Panc1 (cell line): ENCODE measurements at regions not wholly inside any gene's neighbourhood (a gene's known extent, or its start where the extent isn't known, plus 50 kb on each side); places are given as distances from the start of the nearest gene placed in this dataset.

Source experiments
- ATAC-seq: fragments of 200-7000 bp; cut with Tn5 transposase; 2 replicates; pipeline ENCODE4 v1.9.1; 2020; ENCODE audit warnings: mild to moderate bottlenecking, moderate library complexity
- BruUV-seq: library from RNA; stranded (reverse); fragments of 400-500 nt; replicated peaks from 2 replicates; lab custom pipeline; 2021; lab: Mats Ljungman, UMichigan
- CTCF ChIA-PET: fragments of 300-600 bp; sonication (Branson Sonifier 250); formaldehyde crosslinking; loops from one replicate; lab custom pipeline; 2022; ENCODE audit warnings: antibody characterized with exemption; lab: Charles Lee
- POLR2A ChIA-PET: fragments of 300-600 bp; sonication (Branson Sonifier 250); formaldehyde crosslinking; loops from one replicate; lab custom pipeline; 2022; ENCODE audit warnings: antibody characterized with exemption; lab: Charles Lee
- DNase-seq: peaks from one replicate; pipeline ENCODE4 v3.0.0-alpha.2; 2010; ENCODE audit warnings: low read depth, low spot score
- H3K27ac ChIP-seq: 2 replicates; pipeline ENCODE4 v1.5.1; 2011; ENCODE audit warnings: mild to moderate bottlenecking, low read length, inconsistent platforms
- H3K27me3 ChIP-seq: fragments of 200-500 bp; sonication (Bioruptor generic); 2 replicates; pipeline ENCODE4 v1.6.0; 2014; ENCODE audit warnings: low read length, inconsistent platforms; ENCODE audit not compliant: control insufficient read depth, insufficient read depth
- H3K36me3 ChIP-seq: fragments of 200-500 bp; sonication (Bioruptor generic); 2 replicates; pipeline ENCODE4 v1.5.1; 2014; ENCODE audit warnings: inconsistent platforms, mild to moderate bottlenecking, low read length, moderate library complexity; ENCODE audit not compliant: control insufficient read depth, insufficient read depth
- H3K4me1 ChIP-seq: 2 replicates; pipeline ENCODE4 v1.5.1; 2011; ENCODE audit warnings: inconsistent platforms, mild to moderate bottlenecking, low read length, moderate library complexity; ENCODE audit not compliant: control insufficient read depth, insufficient read depth
- H3K4me3 ChIP-seq, 2 experiments: 2 replicates each; pipeline ENCODE4 v1.5.1; 2011 to 2012; ENCODE audit warnings: low read depth in 2 of 2, low read length in 2 of 2, mild to moderate bottlenecking in 2 of 2, inconsistent platforms in 1 of 2, moderate library complexity in 1 of 2
- H3K9me3 ChIP-seq: fragments of 200-500 bp; sonication (Bioruptor generic); 2 replicates; pipeline ENCODE4 v1.5.1; 2014; ENCODE audit warnings: low read depth, mild to moderate bottlenecking, inconsistent platforms, low read length, moderate library complexity; ENCODE audit not compliant: control insufficient read depth, insufficient read depth
- POLR2AphosphoS5 ChIP-seq: IDR thresholded peaks from 2 replicates; pipeline ENCODE4 v1.6.1; 2012; ENCODE audit warnings: mild to moderate bottlenecking, low read depth, low read length, moderate library complexity
- SIN3A ChIP-seq: IDR thresholded peaks from 2 replicates; pipeline ENCODE4 v1.6.1; 2012; ENCODE audit warnings: low read depth, mild to moderate bottlenecking, low read length, moderate library complexity, borderline replicate concordance; ENCODE audit not compliant: insufficient read depth
- TCF7L2 ChIP-seq: IDR thresholded peaks from 2 replicates; pipeline ENCODE4 v1.6.1; 2011; ENCODE audit warnings: mild to moderate bottlenecking, low read depth, low read length, inconsistent platforms
- in situ Hi-C: cut with HindIII; loops from 2 replicates; pipeline ENCODE4 v1.10.0; 2016; ENCODE audit warnings: low sequenced_read_pairs, low pct_unique_long_range_greater_than_20kb
- intact Hi-C: fragments of 100-400 bp; cut with micrococcal nuclease; formaldehyde crosslinking; loops from one replicate; pipeline ENCODE4 v1.10.0; 2022; ENCODE audit not compliant: unreplicated experiment
- TF ChIP-seq, protein P1 (sequence below): fragments of 450-650 bp; IDR thresholded peaks from 2 replicates; pipeline ENCODE4 v1.5.1; 2017; ENCODE audit warnings: mild to moderate bottlenecking
- TF ChIP-seq, protein P2 (sequence below), 2 experiments: IDR thresholded peaks; 2 replicates each; pipeline ENCODE4 v1.6.1; 2011 to 2012; ENCODE audit warnings: low read depth in 2 of 2, control low read depth in 1 of 2, low read length in 1 of 2, mild to moderate bottlenecking in 1 of 2, moderate library complexity in 1 of 2; ENCODE audit not compliant: insufficient read depth in 1 of 2

DNA sequence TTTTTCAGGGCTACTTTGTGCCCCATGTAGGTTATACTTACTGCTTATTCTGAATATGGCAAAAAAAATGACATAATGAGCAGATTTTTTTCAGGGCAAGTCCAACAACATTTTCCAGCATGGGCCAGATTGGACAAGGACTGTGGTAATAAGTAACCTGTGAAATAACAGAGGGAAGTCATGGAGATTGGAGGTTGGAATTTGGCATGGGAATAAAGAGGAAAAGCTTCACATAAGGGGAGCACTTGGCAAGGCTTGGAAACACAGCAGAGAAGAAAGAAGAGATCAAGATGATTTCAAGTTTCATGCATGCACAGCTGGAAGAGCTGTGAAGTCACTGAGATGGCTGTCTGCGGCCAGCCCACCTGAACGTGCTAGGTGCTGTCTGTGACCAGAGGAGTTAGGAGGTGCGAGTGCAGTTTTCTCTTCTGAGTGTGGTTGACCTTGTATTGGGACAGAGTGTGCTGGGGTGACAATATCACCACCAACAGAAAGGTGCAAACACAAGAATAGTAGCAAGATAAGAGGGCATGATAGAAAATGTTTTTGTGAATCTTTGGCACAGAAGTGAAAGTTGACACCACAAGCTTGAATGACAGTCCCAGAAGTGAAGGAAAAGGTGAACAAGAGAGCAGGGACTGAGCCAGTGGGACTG is 71.1 kb upstream of the DSC1 start:
- Histone ChIP-seq H3K4me3 (no peak overlapping the region), H3K4me1 (no peaks in the 10 kb centered on the region), H3K27me3 (no peaks in the 10 kb centered on the region), H3K9me3 (no peaks in the 10 kb centered on the region), H3K36me3 (no peaks in the 10 kb centered on the region), H3K27ac (no peak overlapping the region)
- BruUV-seq: no TSS peak
- no peak for DNase-seq
- ATAC-seq: no peak
- ChIA-PET CTCF (no interaction called here), POLR2A (no interaction called here)
- intact Hi-C loops (no loop called here), in situ Hi-C loops (no loop called here)
- TF ChIP-seq TCF7L2 (no peak), SIN3A (no peak), POLR2AphosphoS5 (no peak)
- TF ChIP-seq, protein P1, sequence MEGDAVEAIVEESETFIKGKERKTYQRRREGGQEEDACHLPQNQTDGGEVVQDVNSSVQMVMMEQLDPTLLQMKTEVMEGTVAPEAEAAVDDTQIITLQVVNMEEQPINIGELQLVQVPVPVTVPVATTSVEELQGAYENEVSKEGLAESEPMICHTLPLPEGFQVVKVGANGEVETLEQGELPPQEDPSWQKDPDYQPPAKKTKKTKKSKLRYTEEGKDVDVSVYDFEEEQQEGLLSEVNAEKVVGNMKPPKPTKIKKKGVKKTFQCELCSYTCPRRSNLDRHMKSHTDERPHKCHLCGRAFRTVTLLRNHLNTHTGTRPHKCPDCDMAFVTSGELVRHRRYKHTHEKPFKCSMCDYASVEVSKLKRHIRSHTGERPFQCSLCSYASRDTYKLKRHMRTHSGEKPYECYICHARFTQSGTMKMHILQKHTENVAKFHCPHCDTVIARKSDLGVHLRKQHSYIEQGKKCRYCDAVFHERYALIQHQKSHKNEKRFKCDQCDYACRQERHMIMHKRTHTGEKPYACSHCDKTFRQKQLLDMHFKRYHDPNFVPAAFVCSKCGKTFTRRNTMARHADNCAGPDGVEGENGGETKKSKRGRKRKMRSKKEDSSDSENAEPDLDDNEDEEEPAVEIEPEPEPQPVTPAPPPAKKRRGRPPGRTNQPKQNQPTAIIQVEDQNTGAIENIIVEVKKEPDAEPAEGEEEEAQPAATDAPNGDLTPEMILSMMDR: no peak
- TF ChIP-seq, protein P2, sequence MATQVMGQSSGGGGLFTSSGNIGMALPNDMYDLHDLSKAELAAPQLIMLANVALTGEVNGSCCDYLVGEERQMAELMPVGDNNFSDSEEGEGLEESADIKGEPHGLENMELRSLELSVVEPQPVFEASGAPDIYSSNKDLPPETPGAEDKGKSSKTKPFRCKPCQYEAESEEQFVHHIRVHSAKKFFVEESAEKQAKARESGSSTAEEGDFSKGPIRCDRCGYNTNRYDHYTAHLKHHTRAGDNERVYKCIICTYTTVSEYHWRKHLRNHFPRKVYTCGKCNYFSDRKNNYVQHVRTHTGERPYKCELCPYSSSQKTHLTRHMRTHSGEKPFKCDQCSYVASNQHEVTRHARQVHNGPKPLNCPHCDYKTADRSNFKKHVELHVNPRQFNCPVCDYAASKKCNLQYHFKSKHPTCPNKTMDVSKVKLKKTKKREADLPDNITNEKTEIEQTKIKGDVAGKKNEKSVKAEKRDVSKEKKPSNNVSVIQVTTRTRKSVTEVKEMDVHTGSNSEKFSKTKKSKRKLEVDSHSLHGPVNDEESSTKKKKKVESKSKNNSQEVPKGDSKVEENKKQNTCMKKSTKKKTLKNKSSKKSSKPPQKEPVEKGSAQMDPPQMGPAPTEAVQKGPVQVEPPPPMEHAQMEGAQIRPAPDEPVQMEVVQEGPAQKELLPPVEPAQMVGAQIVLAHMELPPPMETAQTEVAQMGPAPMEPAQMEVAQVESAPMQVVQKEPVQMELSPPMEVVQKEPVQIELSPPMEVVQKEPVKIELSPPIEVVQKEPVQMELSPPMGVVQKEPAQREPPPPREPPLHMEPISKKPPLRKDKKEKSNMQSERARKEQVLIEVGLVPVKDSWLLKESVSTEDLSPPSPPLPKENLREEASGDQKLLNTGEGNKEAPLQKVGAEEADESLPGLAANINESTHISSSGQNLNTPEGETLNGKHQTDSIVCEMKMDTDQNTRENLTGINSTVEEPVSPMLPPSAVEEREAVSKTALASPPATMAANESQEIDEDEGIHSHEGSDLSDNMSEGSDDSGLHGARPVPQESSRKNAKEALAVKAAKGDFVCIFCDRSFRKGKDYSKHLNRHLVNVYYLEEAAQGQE (IDR thresholded peaks at IDR 0.05; ENCODE audit: insufficient read depth in 1 of 2, low read depth in 2 of 2, low read length in 1 of 2): no peak

DNA sequence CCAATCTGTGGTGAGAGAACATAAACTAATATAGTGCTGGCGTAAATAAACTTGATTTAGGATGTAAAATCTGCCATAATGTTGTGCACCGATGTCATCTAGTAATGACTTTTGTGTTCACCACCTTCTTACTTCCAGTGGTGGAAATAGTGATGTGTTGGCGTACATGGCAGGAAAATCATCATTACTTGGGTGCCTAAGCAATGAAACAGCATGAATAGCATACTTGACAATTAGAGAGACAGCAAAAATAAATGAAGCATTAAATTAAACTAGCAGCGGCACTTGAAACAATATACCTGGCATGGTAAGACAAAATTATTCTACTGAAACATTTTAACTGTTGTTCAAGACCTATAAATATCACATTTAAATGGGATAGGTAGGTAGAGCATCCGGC is 73.2 kb upstream of the DSC1 start:
- Histone ChIP-seq H3K9me3 (no peaks in the 10 kb centered on the region), H3K27ac (no peak overlapping the region), H3K36me3 (no peaks in the 10 kb centered on the region), H3K27me3 (no peaks in the 10 kb centered on the region), H3K4me3 (no peak overlapping the region), H3K4me1 (no peaks in the 10 kb centered on the region)
- TF ChIP-seq POLR2AphosphoS5: no peak
- TF ChIP-seq, protein P2 (IDR thresholded peaks at IDR 0.05; ENCODE audit: insufficient read depth in 1 of 2, low read depth in 2 of 2, low read length in 1 of 2): no peak
- no peak for TF ChIP-seq TCF7L2
- TF ChIP-seq SIN3A: no peak
- TF ChIP-seq, protein P1: no peak
- in situ Hi-C loops: no loop called here
- ATAC-seq (no peak), DNase-seq (no peak)
- no TSS peak for BruUV-seq
- ChIA-PET POLR2A (no interaction called here), CTCF (no interaction called here)
- intact Hi-C loops: no loop called here
